Lung (tissue), 11 donors: ENCODE measurements at regions not wholly inside any gene's neighbourhood (a gene's known extent, or its start where the extent isn't known, plus 50 kb on each side); places are given as distances from the start of the nearest gene placed in this dataset.

Experiments
- ATAC-seq: fragments of 200-7000 bp; cut with Tn5 transposase; one replicate; pipeline ENCODE4 v1.9.1; 2020; ENCODE audit warnings: moderate number of reproducible peaks; ENCODE audit not compliant: insufficient read depth, low FRiP score
- DNase-seq, 3 donors: peaks; one replicate each; pipeline ENCODE4 v3.0.0-alpha.2; 2013 to 2017
- H3K27ac ChIP-seq, 2 donors: one replicate each; pipeline ENCODE4 v1.5.1; 2013; ENCODE audit warnings: mild to moderate bottlenecking in 2 of 2, moderate library complexity in 2 of 2, control low read depth in 1 of 2, inconsistent platforms in 1 of 2, low read depth in 1 of 2, low read length in 1 of 2
- H3K27me3 ChIP-seq, 3 donors: one replicate each; pipeline ENCODE4 v1.5.1; 2013; ENCODE audit warnings: low read length in 2 of 3; ENCODE audit not compliant: control insufficient read depth in 3 of 3, insufficient read depth in 3 of 3
- H3K36me3 ChIP-seq, 4 donors: one replicate each; pipeline ENCODE4 v1.5.1; 2013; ENCODE audit warnings: low read length in 4 of 4, mild to moderate bottlenecking in 1 of 4, moderate library complexity in 1 of 4; ENCODE audit not compliant: control insufficient read depth in 4 of 4, insufficient read depth in 4 of 4
- H3K4me1 ChIP-seq, 5 donors: one replicate each; pipeline ENCODE4 v1.5.1; 2013; ENCODE audit warnings: low read length in 5 of 5, mild to moderate bottlenecking in 2 of 5, moderate library complexity in 1 of 5; ENCODE audit not compliant: control insufficient read depth in 5 of 5, insufficient read depth in 5 of 5
- H3K4me3 ChIP-seq: one replicate; pipeline ENCODE4 v1.5.1; 2013; ENCODE audit warnings: mild to moderate bottlenecking, control low read depth, moderate library complexity
- H3K9ac ChIP-seq, 2 donors: one replicate each; pipeline ENCODE4 v1.5.1; 2013; ENCODE audit warnings: low read length in 2 of 2, control low read depth in 1 of 2; ENCODE audit not compliant: insufficient read depth in 1 of 2
- H3K9me3 ChIP-seq, 4 donors: one replicate each; pipeline ENCODE4 v1.5.1; 2013; ENCODE audit warnings: low read length in 3 of 4, mild to moderate bottlenecking in 1 of 4, moderate library complexity in 1 of 4; ENCODE audit not compliant: control insufficient read depth in 4 of 4, insufficient read depth in 3 of 4
- WGBS, 2 donors: extraction: QIAGEN DNeasy Blood & Tissue Kit; methylation state at CpG; one replicate each; pipeline ENCODE4 v1.1.7; 2013; 5-methylcytosine and 5-hydroxymethylcytosine counted together
- TF ChIP-seq, protein P1 (sequence below): IDR thresholded peaks from 2 replicates; pipeline ENCODE4 v1.5.1; 2012; ENCODE audit warnings: mild to moderate bottlenecking; ENCODE audit errors: control extremely low read depth, extremely low read depth
- donor health status: control.
- donor health status: control.
- donor health status: Bipolar disorder and iron deficiency.
- donor health status: healthy.
- donor health status: DM: yes; HTN: yes; CAD: no.

DNA sequence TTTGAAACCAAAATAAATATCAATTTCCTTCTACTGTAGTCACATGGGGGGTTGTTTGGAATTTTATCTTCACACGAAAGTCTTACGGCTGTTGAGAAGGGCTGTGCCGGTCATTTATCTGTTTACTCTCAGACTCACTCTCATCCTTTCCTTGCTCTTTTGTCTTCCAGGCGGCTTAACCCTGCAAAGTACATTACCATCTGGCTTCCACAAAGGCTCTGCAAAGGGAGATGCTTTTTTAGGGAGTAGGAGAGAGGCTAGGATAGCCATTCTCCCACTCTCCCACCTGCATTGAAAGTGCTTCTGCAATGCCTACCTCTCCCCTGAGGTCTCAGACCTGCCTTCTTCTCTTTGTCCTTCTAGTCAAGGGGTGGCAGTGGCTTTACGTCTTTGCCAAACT, 247.6 kb downstream of the MEIS1 start:
- ATAC-seq (no peak), DNase-seq (no peak)
- Histone ChIP-seq H3K4me3 (no peak overlapping the region), H3K27me3 (no peaks in the 10 kb centered on the region), H3K9ac (no peak overlapping the region), H3K9me3 (no peaks in the 10 kb centered on the region), H3K4me1 (peaks cover 0 to 14% (median 0%) of the 10 kb centered on the region in 5 donors), H3K36me3 (no peaks in the 10 kb centered on the region), H3K27ac (no peak overlapping the region)
- TF ChIP-seq, protein P1, sequence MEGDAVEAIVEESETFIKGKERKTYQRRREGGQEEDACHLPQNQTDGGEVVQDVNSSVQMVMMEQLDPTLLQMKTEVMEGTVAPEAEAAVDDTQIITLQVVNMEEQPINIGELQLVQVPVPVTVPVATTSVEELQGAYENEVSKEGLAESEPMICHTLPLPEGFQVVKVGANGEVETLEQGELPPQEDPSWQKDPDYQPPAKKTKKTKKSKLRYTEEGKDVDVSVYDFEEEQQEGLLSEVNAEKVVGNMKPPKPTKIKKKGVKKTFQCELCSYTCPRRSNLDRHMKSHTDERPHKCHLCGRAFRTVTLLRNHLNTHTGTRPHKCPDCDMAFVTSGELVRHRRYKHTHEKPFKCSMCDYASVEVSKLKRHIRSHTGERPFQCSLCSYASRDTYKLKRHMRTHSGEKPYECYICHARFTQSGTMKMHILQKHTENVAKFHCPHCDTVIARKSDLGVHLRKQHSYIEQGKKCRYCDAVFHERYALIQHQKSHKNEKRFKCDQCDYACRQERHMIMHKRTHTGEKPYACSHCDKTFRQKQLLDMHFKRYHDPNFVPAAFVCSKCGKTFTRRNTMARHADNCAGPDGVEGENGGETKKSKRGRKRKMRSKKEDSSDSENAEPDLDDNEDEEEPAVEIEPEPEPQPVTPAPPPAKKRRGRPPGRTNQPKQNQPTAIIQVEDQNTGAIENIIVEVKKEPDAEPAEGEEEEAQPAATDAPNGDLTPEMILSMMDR = no peak
- WGBS, 2 donors = 74 to 84% methylated on average over 5 of the region's 5 CpGs

DNA sequence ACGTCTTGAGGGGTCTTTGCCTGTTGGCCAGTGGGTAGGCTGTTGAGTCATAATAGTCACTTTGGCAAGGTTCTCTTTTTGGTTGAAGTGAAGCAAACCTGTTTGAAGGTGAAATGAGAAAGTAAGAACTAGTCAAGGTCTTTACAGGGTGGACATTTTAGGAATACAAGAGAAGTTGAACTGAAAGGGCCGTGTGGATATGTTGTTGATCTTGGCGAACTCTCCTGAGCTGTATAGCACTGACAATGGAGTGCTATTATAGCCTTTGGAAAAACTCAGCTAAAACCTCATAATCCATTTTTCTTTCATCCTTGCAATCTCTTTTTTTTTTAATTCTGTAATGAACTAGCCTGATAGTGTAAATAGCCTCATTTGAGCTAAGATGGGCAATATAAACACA, 248.1 kb downstream of the MEIS1 start:
- H3K9me3 ChIP-seq = no peaks in the 10 kb centered on the region
- TF ChIP-seq, protein P1 = no peak
- H3K27me3 ChIP-seq = no peaks in the 10 kb centered on the region
- ATAC-seq = no peak
- peaks cover 0 to 14% (median 0%) of the 10 kb centered on the region in 5 donors for H3K4me1 ChIP-seq
- H3K4me3 ChIP-seq = no peak overlapping the region
- no peak overlapping the region for H3K27ac ChIP-seq
- no peak overlapping the region for H3K9ac ChIP-seq
- WGBS, 2 donors = 83 to 85% methylated on average over 3 of the region's 3 CpGs
- DNase-seq = no peak
- no peaks in the 10 kb centered on the region for H3K36me3 ChIP-seq

DNA sequence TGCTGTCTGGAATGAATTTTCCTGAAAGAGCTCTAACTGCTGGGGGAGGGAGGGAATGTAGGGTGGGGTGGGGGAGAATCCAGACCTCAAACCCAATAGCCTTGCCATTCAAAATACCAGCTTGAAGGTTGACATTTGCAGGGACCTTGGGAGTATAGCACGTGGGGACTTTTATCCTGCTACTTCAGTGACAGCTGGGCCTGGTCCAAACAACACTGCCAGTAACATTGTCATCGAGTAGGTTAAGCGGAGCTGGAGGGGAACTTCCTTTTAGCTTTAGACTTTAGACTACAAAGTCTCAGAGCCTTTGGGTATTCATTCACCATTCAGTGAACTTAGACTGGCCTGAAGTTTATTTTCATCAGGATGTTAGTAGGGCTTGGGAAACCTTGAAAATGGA, 248.7 kb downstream of the MEIS1 start:
- no peaks in the 10 kb centered on the region for H3K27me3 ChIP-seq
- DNase-seq = peak; percentile 60 to 79 (median 62)
- no peak overlapping the region for H3K9ac ChIP-seq
- H3K4me3 ChIP-seq = no peak overlapping the region
- peaks cover 0 to 14% (median 0%) of the 10 kb centered on the region in 5 donors for H3K4me1 ChIP-seq
- no peak overlapping the region for H3K27ac ChIP-seq
- TF ChIP-seq, protein P1 = no peak
- 33 to 54% methylated on average over 3 of the region's 3 CpGs for WGBS, 2 donors
- H3K36me3 ChIP-seq = no peaks in the 10 kb centered on the region
- H3K9me3 ChIP-seq = no peaks in the 10 kb centered on the region
- ATAC-seq = peak; percentile 11

DNA sequence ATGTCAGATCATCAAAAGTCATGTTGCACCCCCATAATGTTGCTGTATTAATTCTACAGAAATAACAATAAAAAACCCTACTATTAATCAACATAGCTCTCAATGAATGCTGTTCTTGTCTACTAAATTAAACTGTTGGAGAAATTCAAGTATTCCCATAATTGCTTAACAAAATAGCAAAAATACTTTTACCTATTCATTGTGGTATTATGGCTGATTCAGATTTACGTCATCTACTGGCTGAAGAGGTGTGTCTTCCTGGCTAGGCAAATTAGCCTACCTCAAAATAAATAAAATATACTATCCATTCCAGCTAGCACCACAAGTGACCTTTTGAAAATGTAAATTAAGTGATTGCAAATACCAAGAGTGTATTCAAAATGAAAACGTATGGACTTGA, 249.4 kb downstream of the MEIS1 start:
- ATAC-seq = no peak
- Histone ChIP-seq H3K27ac (no peak overlapping the region), H3K4me3 (no peak overlapping the region), H3K9ac (no peak overlapping the region), H3K27me3 (no peaks in the 10 kb centered on the region), H3K36me3 (no peaks in the 10 kb centered on the region), H3K4me1 (peaks cover 0 to 17% (median 0%) of the 10 kb centered on the region in 5 donors), H3K9me3 (no peaks in the 10 kb centered on the region)
- DNase-seq = no peak
- 79 to 82% methylated on average over 2 of the region's 2 CpGs for WGBS, 2 donors
- TF ChIP-seq, protein P1 = no peak
